ENCODE measurements at regions not wholly inside any gene's neighbourhood (a gene's known extent, or its start where the extent isn't known, plus 50 kb on each side); places are given as distances from the start of the nearest gene placed in this dataset.
A peak's percentile ranks its signal among the peaks of the same experiment; 100 is the strongest.

DNA sequence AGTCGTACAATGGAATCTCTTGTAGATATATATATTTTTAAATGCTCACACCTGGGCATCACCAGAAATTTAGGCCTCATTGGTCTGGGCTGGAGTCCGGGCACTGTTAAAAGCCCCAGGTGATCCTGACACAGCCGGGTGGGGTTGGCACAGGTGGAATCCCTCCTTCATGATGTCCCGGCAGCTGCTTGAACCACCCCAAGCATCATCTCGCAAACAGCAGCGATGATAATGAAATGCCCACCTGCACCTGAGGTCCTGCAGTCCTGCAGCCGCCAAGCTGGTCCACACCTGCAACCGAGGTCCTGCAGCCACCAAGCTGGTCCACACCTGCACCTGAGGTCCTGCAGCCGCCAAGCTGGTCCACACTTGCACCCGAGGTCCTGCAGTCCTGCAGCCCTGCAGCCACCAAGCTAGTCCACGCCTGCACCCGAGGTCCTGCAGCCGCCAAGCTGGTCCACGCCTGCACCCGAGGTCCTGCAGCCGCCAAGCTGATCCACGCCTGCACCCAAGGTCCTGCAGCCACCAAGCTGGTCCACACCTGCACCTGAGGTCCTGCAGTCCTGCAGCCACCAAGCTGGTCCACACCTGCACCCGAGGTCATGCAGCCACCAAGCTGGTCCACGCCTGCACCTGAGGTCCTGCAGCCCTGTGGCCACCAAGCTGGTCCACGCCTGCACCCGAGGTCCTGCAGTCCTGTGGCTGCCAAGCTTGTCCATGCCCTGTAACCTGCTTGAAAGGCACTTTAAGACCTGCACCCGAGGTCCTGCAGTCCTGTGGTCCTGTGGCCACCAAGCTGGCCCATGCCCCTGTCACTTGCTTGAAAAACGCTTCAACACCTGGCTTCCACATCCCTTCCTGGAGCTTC lies 261.2 kb downstream of the DLL1 start:
- Histone ChIP-seq H2AFZ (ENCODE audit: low read length) (no peak overlapping the region), H3K79me2 (ENCODE audit: insufficient read depth, low read length) (no peaks in the 10 kb centered on the region), H3K4me2 (ENCODE audit: insufficient read depth, low read length) (no peak overlapping the region), H3K4me3 (ENCODE audit: insufficient read depth, low read length) (no peak overlapping the region), H4K20me1 (ENCODE audit: insufficient read depth, low read length) (no peaks in the 10 kb centered on the region), H3K27me3 (ENCODE audit: insufficient read depth, low read length) (no peaks in the 10 kb centered on the region), H3K4me1 (ENCODE audit: insufficient read depth, low read length) (no peaks in the 10 kb centered on the region), H3K27ac (ENCODE audit: low read depth, low read length) (no peak overlapping the region), H3K36me3 (ENCODE audit: insufficient read depth, low read length) (no peaks in the 10 kb centered on the region), H3K9me3 (ENCODE audit: low read depth, low read length) (no peaks in the 10 kb centered on the region)
- peak; percentile 27 for DNase-seq (ENCODE audit: insufficient read length, low spot score, missing footprints)
- TF ChIP-seq, protein P1, sequence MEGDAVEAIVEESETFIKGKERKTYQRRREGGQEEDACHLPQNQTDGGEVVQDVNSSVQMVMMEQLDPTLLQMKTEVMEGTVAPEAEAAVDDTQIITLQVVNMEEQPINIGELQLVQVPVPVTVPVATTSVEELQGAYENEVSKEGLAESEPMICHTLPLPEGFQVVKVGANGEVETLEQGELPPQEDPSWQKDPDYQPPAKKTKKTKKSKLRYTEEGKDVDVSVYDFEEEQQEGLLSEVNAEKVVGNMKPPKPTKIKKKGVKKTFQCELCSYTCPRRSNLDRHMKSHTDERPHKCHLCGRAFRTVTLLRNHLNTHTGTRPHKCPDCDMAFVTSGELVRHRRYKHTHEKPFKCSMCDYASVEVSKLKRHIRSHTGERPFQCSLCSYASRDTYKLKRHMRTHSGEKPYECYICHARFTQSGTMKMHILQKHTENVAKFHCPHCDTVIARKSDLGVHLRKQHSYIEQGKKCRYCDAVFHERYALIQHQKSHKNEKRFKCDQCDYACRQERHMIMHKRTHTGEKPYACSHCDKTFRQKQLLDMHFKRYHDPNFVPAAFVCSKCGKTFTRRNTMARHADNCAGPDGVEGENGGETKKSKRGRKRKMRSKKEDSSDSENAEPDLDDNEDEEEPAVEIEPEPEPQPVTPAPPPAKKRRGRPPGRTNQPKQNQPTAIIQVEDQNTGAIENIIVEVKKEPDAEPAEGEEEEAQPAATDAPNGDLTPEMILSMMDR (IDR thresholded peaks at IDR 0.05; ENCODE audit: extremely low read depth, low read depth, low read length), result no peak

DNA sequence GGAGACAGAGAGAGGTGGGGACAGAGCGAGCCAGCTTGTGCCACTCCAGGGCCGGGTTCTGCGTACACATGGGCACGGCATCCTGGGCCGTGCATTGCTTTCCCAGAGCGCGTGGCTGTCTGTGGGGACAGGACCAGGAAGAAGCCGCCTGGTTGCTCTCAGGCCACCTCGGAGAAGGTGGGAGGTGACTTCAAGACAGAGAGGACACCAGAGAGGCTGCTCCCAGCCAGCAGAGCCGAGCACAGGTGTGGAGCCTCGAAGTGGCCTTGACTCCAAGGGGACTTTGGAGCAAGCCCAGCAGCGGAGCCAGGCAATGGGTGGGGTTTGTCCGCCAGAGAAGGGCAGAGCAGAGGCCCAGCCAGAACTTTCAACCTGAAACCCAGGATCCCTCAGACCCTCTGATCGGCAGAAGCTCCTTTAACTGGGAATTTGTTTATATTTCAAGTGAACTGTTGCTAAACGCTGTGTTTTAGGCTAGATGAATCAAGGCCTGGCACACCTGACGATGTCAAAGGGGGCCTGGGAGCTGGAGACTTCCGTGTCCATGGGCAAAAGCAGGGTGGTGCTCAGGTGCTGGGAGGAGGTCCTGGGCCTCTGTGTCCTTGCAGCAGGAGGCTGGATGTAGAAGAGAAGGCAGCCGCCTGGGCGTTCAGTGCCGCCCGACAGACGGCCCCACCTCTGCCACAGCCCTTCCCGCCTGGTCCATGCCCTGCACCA lies 262.1 kb downstream of the DLL1 start:
- Histone ChIP-seq H3K36me3 (ENCODE audit: insufficient read depth, low read length) (no peaks in the 10 kb centered on the region), H4K20me1 (ENCODE audit: insufficient read depth, low read length) (no peaks in the 10 kb centered on the region), H3K79me2 (ENCODE audit: insufficient read depth, low read length) (no peaks in the 10 kb centered on the region), H3K4me1 (ENCODE audit: insufficient read depth, low read length) (no peaks in the 10 kb centered on the region), H3K4me2 (ENCODE audit: insufficient read depth, low read length) (no peak overlapping the region), H3K27ac (ENCODE audit: low read depth, low read length) (no peak overlapping the region), H3K27me3 (ENCODE audit: insufficient read depth, low read length) (no peaks in the 10 kb centered on the region), H3K4me3 (ENCODE audit: insufficient read depth, low read length) (no peak overlapping the region), H3K9me3 (ENCODE audit: low read depth, low read length) (no peaks in the 10 kb centered on the region), H2AFZ (ENCODE audit: low read length) (no peak overlapping the region)
- peak; percentile 36 for DNase-seq (ENCODE audit: insufficient read length, low spot score, missing footprints)
- TF ChIP-seq, protein P1 (IDR thresholded peaks at IDR 0.05; ENCODE audit: extremely low read depth, low read depth, low read length), result no peak

DNA sequence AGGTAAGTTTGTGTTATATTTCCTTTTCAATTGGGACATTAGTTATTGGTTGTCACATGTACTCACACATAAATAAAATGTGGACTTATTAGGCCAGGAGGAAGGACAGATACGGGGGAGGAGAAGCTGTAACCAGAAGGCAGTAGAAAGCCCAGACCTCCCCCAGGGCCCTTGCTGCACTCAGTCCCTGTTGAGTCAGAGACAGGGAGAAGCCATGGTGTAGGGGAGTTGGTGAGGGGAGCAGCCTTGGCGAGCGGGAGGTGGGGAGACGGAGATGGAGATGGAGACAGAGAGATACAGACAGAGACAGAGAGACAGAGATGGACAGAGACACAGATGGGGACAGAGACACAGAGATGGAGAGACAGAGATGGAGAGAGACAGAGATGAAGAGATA lies 263.2 kb downstream of the DLL1 start:
- no peak overlapping the region for H3K4me2 ChIP-seq (ENCODE audit: insufficient read depth, low read length)
- no peaks in the 10 kb centered on the region for H4K20me1 ChIP-seq (ENCODE audit: insufficient read depth, low read length)
- H2AFZ ChIP-seq (ENCODE audit: low read length), result no peak overlapping the region
- H3K27me3 ChIP-seq (ENCODE audit: insufficient read depth, low read length), result no peaks in the 10 kb centered on the region
- no peaks in the 10 kb centered on the region for H3K9me3 ChIP-seq (ENCODE audit: low read depth, low read length)
- H3K79me2 ChIP-seq (ENCODE audit: insufficient read depth, low read length), result no peaks in the 10 kb centered on the region
- H3K4me1 ChIP-seq (ENCODE audit: insufficient read depth, low read length), result no peaks in the 10 kb centered on the region
- no peak overlapping the region for H3K4me3 ChIP-seq (ENCODE audit: insufficient read depth, low read length)
- no peak for DNase-seq (ENCODE audit: insufficient read length, low spot score, missing footprints)
- no peaks in the 10 kb centered on the region for H3K36me3 ChIP-seq (ENCODE audit: insufficient read depth, low read length)
- TF ChIP-seq, protein P1 (IDR thresholded peaks at IDR 0.05; ENCODE audit: extremely low read depth, low read depth, low read length), result no peak
- no peak overlapping the region for H3K27ac ChIP-seq (ENCODE audit: low read depth, low read length)

Measured in osteoblast (primary cell).